ENCODE measurements at regions not wholly inside any gene's neighbourhood (a gene's known extent, or its start where the extent isn't known, plus 50 kb on each side); places are given as distances from the start of the nearest gene placed in this dataset.

GRCh38 chr14:101497684-101498525, 63.4 kb upstream of the DIO3 start:
- BruUV-seq (replicated peaks): no TSS peak

GRCh38 chr14:101498526-101498860, 62.8 kb upstream of the DIO3 start:
- H3K9me3 ChIP-seq (ENCODE audit: low read depth, low read length, poor library complexity, severe bottlenecking): no peaks in the 10 kb centered on the region
- ChIA-PET POLR2A (ENCODE audit: low non-redundant PET) (no interaction called here), CTCF (no interaction called here)
- intact Hi-C loops (cut with micrococcal nuclease; ENCODE audit: unreplicated experiment): no loop called here
- no peak overlapping the region for H3K27ac ChIP-seq (ENCODE audit: low read depth, low read length, poor library complexity, severe bottlenecking)
- H3K27me3 ChIP-seq (replicated peaks; ENCODE audit: insufficient read depth, low read depth, low read length, poor library complexity): peaks cover 3% of the 10 kb centered on the region
- no peak overlapping the region for H3K4me3 ChIP-seq (ENCODE audit: low read depth, low read length, poor library complexity, severe bottlenecking)
- H3K36me3 ChIP-seq (ENCODE audit: insufficient read depth, low read length, poor library complexity, severe bottlenecking): no peaks in the 10 kb centered on the region
- DNase-seq (ENCODE audit: low spot score): no peak
- TF ChIP-seq CTCF (conservative IDR thresholded peaks at IDR 0.05; ENCODE audit: low read depth, low read length) (no peak), EZH2 (IDR thresholded peaks at IDR 0.05; ENCODE audit: borderline replicate concordance, low read depth, low read length, poor library complexity, severe bottlenecking) (no peak)
- H3K4me1 ChIP-seq (ENCODE audit: insufficient read depth, low read length, poor library complexity, severe bottlenecking): no peaks in the 10 kb centered on the region
- BruUV-seq (replicated peaks): no TSS peak

More at GRCh38 chr14:101497684-101498525, 63.4 kb upstream of the DIO3 start:
- H3K4me1 ChIP-seq (ENCODE audit: insufficient read depth, low read length, poor library complexity, severe bottlenecking): no peaks in the 10 kb centered on the region
- POLR2A ChIA-PET (ENCODE audit: low non-redundant PET): no interaction called here
- peaks cover 3% of the 10 kb centered on the region for H3K27me3 ChIP-seq (replicated peaks; ENCODE audit: insufficient read depth, low read depth, low read length, poor library complexity)
- CTCF ChIA-PET: no interaction called here
- H3K4me3 ChIP-seq (ENCODE audit: low read depth, low read length, poor library complexity, severe bottlenecking): no peak overlapping the region
- no peak overlapping the region for H3K27ac ChIP-seq (ENCODE audit: low read depth, low read length, poor library complexity, severe bottlenecking)
- TF ChIP-seq CTCF (conservative IDR thresholded peaks at IDR 0.05; ENCODE audit: low read depth, low read length) (no peak), EZH2 (IDR thresholded peaks at IDR 0.05; ENCODE audit: borderline replicate concordance, low read depth, low read length, poor library complexity, severe bottlenecking) (no peak)
- no peaks in the 10 kb centered on the region for H3K36me3 ChIP-seq (ENCODE audit: insufficient read depth, low read length, poor library complexity, severe bottlenecking)
- no peaks in the 10 kb centered on the region for H3K9me3 ChIP-seq (ENCODE audit: low read depth, low read length, poor library complexity, severe bottlenecking)
- intact Hi-C loops (cut with micrococcal nuclease; ENCODE audit: unreplicated experiment): no loop called here
- no peak for DNase-seq (ENCODE audit: low spot score)

GRCh38 chr14:101499080-101499479, 62.2 kb upstream of the DIO3 start:
- no peak overlapping the region for H3K27ac ChIP-seq (ENCODE audit: low read depth, low read length, poor library complexity, severe bottlenecking)
- H3K4me3 ChIP-seq (ENCODE audit: low read depth, low read length, poor library complexity, severe bottlenecking): no peak overlapping the region
- H3K9me3 ChIP-seq (ENCODE audit: low read depth, low read length, poor library complexity, severe bottlenecking): no peaks in the 10 kb centered on the region
- no peak for DNase-seq (ENCODE audit: low spot score)
- BruUV-seq (replicated peaks): no TSS peak
- peaks cover 3% of the 10 kb centered on the region for H3K27me3 ChIP-seq (replicated peaks; ENCODE audit: insufficient read depth, low read depth, low read length, poor library complexity)
- H3K36me3 ChIP-seq (ENCODE audit: insufficient read depth, low read length, poor library complexity, severe bottlenecking): no peaks in the 10 kb centered on the region
- intact Hi-C loops (cut with micrococcal nuclease; ENCODE audit: unreplicated experiment): no loop called here
- no peak for TF ChIP-seq EZH2 (IDR thresholded peaks at IDR 0.05; ENCODE audit: borderline replicate concordance, low read depth, low read length, poor library complexity, severe bottlenecking)
- TF ChIP-seq CTCF (conservative IDR thresholded peaks at IDR 0.05; ENCODE audit: low read depth, low read length): no peak
- POLR2A ChIA-PET (ENCODE audit: low non-redundant PET): no interaction called here
- no peaks in the 10 kb centered on the region for H3K4me1 ChIP-seq (ENCODE audit: insufficient read depth, low read length, poor library complexity, severe bottlenecking)
- CTCF ChIA-PET: no interaction called here

All from A673 (cell line).